PFSK-1 (cell line): ENCODE measurements at regions not wholly inside any gene's neighbourhood (a gene's known extent, or its start where the extent isn't known, plus 50 kb on each side); places are given as distances from the start of the nearest gene placed in this dataset.

Experiments used
- FOXP2 ChIP-seq: optimal IDR thresholded peaks from 2 replicates; pipeline ENCODE3; 2011; ENCODE audit warnings: borderline replicate concordance, control low read depth, inconsistent platforms; ENCODE audit not compliant: insufficient read depth; ENCODE audit errors: extremely low read length, extremely low read depth
- POLR2AphosphoS5 ChIP-seq: IDR thresholded peaks from 2 replicates; pipeline ENCODE4 v1.6.1; 2012; ENCODE audit warnings: low read depth, mild to moderate bottlenecking, control low read depth, low read length, moderate library complexity
- SIN3A ChIP-seq: IDR thresholded peaks from 2 replicates; pipeline ENCODE4 v1.6.1; 2012; ENCODE audit warnings: mild to moderate bottlenecking, low read length, moderate library complexity, borderline replicate concordance; ENCODE audit not compliant: insufficient read depth
- TAF1 ChIP-seq: IDR thresholded peaks from 2 replicates; pipeline ENCODE4 v1.6.1; 2012; ENCODE audit warnings: low read length, control low read depth, borderline replicate concordance; ENCODE audit not compliant: insufficient read depth
- TF ChIP-seq, protein P1 (sequence below), 2 experiments: IDR thresholded peaks; 2 replicates each; pipeline versions ENCODE4 v1.6.1 to v1.8.0; 2011 to 2012; ENCODE audit warnings: low read depth in 2 of 2, low read length in 2 of 2, control low read depth in 1 of 2, inconsistent platforms in 1 of 2, mild to moderate bottlenecking in 1 of 2, moderate library complexity in 1 of 2; ENCODE audit not compliant: insufficient read depth in 1 of 2

DNA sequence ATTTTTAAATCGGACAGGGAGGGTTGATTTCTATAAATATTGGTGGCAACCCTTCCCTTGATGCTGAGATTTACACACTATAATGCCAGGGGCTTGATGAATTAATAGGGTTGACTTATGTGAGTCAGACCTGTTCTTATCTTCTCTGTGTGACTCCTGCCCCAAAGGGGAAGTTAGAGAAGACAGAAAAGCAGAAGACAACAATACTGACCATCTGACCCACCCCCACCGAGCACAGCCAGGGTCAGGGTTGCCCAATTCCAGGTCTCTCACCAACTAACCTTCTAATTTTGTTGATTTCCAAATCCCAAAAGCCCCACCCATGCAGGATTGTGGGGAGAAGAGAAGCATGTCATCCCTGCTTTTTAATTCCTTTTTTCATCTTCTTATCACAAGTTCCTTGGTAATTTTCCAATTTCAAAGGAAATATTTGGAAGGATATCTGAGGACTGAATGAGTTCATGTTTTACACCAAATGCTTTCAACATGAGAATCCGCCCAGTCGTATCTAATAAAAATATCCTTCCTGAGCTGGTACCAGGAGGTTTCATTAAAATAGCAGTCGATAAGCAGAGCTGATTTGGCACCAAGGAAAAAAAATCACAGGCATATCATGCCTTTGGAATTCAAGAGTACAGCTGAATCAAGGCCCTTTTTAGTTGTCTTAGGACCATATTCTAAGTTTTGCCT lies 603.4 kb upstream of the CDH11 start:
- TF ChIP-seq, protein P1, sequence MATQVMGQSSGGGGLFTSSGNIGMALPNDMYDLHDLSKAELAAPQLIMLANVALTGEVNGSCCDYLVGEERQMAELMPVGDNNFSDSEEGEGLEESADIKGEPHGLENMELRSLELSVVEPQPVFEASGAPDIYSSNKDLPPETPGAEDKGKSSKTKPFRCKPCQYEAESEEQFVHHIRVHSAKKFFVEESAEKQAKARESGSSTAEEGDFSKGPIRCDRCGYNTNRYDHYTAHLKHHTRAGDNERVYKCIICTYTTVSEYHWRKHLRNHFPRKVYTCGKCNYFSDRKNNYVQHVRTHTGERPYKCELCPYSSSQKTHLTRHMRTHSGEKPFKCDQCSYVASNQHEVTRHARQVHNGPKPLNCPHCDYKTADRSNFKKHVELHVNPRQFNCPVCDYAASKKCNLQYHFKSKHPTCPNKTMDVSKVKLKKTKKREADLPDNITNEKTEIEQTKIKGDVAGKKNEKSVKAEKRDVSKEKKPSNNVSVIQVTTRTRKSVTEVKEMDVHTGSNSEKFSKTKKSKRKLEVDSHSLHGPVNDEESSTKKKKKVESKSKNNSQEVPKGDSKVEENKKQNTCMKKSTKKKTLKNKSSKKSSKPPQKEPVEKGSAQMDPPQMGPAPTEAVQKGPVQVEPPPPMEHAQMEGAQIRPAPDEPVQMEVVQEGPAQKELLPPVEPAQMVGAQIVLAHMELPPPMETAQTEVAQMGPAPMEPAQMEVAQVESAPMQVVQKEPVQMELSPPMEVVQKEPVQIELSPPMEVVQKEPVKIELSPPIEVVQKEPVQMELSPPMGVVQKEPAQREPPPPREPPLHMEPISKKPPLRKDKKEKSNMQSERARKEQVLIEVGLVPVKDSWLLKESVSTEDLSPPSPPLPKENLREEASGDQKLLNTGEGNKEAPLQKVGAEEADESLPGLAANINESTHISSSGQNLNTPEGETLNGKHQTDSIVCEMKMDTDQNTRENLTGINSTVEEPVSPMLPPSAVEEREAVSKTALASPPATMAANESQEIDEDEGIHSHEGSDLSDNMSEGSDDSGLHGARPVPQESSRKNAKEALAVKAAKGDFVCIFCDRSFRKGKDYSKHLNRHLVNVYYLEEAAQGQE (IDR thresholded peaks at IDR 0.05; ENCODE audit: insufficient read depth in 1 of 2, low read depth in 2 of 2, low read length in 2 of 2), result no peak
- TF ChIP-seq SIN3A, result no peak
- no peak for TF ChIP-seq POLR2AphosphoS5
- no peak for TF ChIP-seq TAF1
- TF ChIP-seq FOXP2, result no peak
